A673 (cell line): ENCODE measurements at regions not wholly inside any gene's neighbourhood (a gene's known extent, or its start where the extent isn't known, plus 50 kb on each side); places are given as distances from the start of the nearest gene placed in this dataset.

Source experiments
- CTCF ChIP-seq: fragments of 300-800, 200-600 bp; sonication (generic); conservative IDR thresholded peaks from 2 replicates; pipeline ENCODE4 v1.5.1; 2017; ENCODE audit warnings: low read depth, mild to moderate bottlenecking, antibody characterized with exemption, low read length, moderate library complexity, mixed read lengths
- EZH2 ChIP-seq: fragments of 200-600 bp; sonication (generic); IDR thresholded peaks from 2 replicates; pipeline ENCODE4 v1.6.1; 2017; ENCODE audit warnings: borderline replicate concordance, low read depth, mild to moderate bottlenecking, mixed read lengths, antibody characterized with exemption, low read length; ENCODE audit not compliant: poor library complexity, severe bottlenecking

- TF ChIP-seq CTCF (no peak), EZH2 (no peak)
Measured at GRCh38 chr2:189252991-189253675, 73.6 kb upstream of the COL5A2 start.
